HCT116 (cell line): ENCODE measurements at regions not wholly inside any gene's neighbourhood (a gene's known extent, or its start where the extent isn't known, plus 50 kb on each side); places are given as distances from the start of the nearest gene placed in this dataset.

ENCODE experiments used
- ATAC-seq: fragments of 200-7000 bp; cut with Tn5 transposase; 2 replicates; pipeline ENCODE4 v1.9.1; 2020; ENCODE audit warnings: mild to moderate bottlenecking, moderate library complexity
- BruUV-seq: library from RNA; stranded (reverse); fragments of 400-500 nt; replicated peaks from 2 replicates; lab custom pipeline; 2021; lab: Mats Ljungman, UMichigan
- CTCF ChIA-PET: fragments of 300-600 bp; sonication (Branson Sonifier 250); formaldehyde crosslinking; loops from one replicate; lab custom pipeline; 2021; ENCODE audit warnings: antibody characterized with exemption; lab: Charles Lee
- POLR2A ChIA-PET: fragments of 300-600, 350-600 bp; sonication (Branson Sonifier 250); formaldehyde crosslinking; loops from one replicate; lab custom pipeline; 2021; ENCODE audit warnings: antibody characterized with exemption; lab: Charles Lee
- RAD21 ChIA-PET, 2 experiments: fragments of 300-600 bp; sonication (Branson Sonifier 250); formaldehyde crosslinking; loops; one replicate each; lab custom pipeline; 2023; ENCODE audit warnings: low total read pairs in 2 of 2; ENCODE audit not compliant: uncharacterized antibody in 2 of 2, unreplicated experiment in 2 of 2, low non-redundant PET in 1 of 2; lab: Charles Lee
- DNase-seq: peaks from one replicate; pipeline ENCODE4 v3.0.0-alpha.2; 2010; ENCODE audit warnings: low read depth, low spot score
- H2AFZ ChIP-seq: fragments of 200-600 bp; shearing (Covaris generic), sonication (generic); 2 replicates; pipeline ENCODE4 v1.6.1; 2017; ENCODE audit warnings: low read depth, mixed run types, mixed read lengths, antibody characterized with exemption, low read length; ENCODE audit not compliant: poor library complexity, severe bottlenecking
- H3K27ac ChIP-seq: 2 replicates; pipeline ENCODE4 v1.5.1; 2012; ENCODE audit warnings: low read depth, low read length
- H3K27me3 ChIP-seq: fragments of 200-600 bp; sonication (generic); 2 replicates; pipeline ENCODE4 v1.6.1; 2016; ENCODE audit warnings: mixed run types, low read length, mixed read lengths; ENCODE audit not compliant: insufficient read depth
- H3K36me3 ChIP-seq, 2 experiments: fragments of 200-500 bp in 1 of 2; fragments of 200-600 bp in 1 of 2; sonication (Bioruptor generic) in 1 of 2; sonication (generic) in 1 of 2; 2 replicates each; pipeline versions ENCODE4 v1.5.1 to v1.6.1; 2014 to 2016; ENCODE audit warnings: low read length in 2 of 2, inconsistent platforms in 1 of 2, mixed read lengths in 1 of 2, mixed run types in 1 of 2; ENCODE audit not compliant: insufficient read depth in 2 of 2, control insufficient read depth in 1 of 2
- H3K4me1 ChIP-seq, 2 experiments: fragments of 200-600 bp in 1 of 2; sonication (generic) in 1 of 2; 2 replicates each; pipeline versions ENCODE4 v1.5.1 to v1.6.1; 2012 to 2017; ENCODE audit warnings: low read length in 2 of 2, inconsistent platforms in 1 of 2, mild to moderate bottlenecking in 1 of 2, mixed read lengths in 1 of 2, mixed run types in 1 of 2, moderate library complexity in 1 of 2; ENCODE audit not compliant: insufficient read depth in 2 of 2, control insufficient read depth in 1 of 2
- H3K4me2 ChIP-seq: fragments of 200-600 bp; sonication (generic); 2 replicates; pipeline ENCODE4 v1.6.1; 2017; ENCODE audit warnings: mixed run types, low read length, mixed read lengths
- H3K4me3 ChIP-seq, 2 experiments: fragments of 200-600 bp in 1 of 2; sonication (generic) in 1 of 2; replicated peaks in 1 of 2; 2 replicates each; pipeline ENCODE4 v1.5.1; 2011 to 2016; ENCODE audit warnings: low read length in 2 of 2, control low read depth in 1 of 2, low read depth in 1 of 2, mild to moderate bottlenecking in 1 of 2, mixed read lengths in 1 of 2, mixed run types in 1 of 2
- H3K79me2 ChIP-seq: fragments of 200-600 bp; sonication (generic); 2 replicates; pipeline ENCODE4 v1.6.1; 2017; ENCODE audit warnings: mild to moderate bottlenecking, mixed run types, low read length, moderate library complexity, mixed read lengths; ENCODE audit not compliant: insufficient read depth
- H3K9ac ChIP-seq: fragments of 200-600 bp; sonication (generic); 2 replicates; pipeline ENCODE4 v1.6.1; 2016; ENCODE audit warnings: low read length, mixed read lengths
- H3K9me2 ChIP-seq: fragments of 200-600 bp; sonication (generic), shearing (Covaris generic); 2 replicates; pipeline ENCODE4 v1.6.1; 2017; ENCODE audit warnings: mixed run types, mild to moderate bottlenecking, moderate library complexity; ENCODE audit not compliant: insufficient read depth
- H3K9me3 ChIP-seq, 2 experiments: fragments of 200-500 bp in 1 of 2; fragments of 200-600 bp in 1 of 2; sonication (Bioruptor generic) in 1 of 2; sonication (generic) in 1 of 2; 2 replicates each; pipeline ENCODE4 v1.6.1; 2014 to 2017; ENCODE audit warnings: low read length in 2 of 2, mixed read lengths in 2 of 2, inconsistent platforms in 1 of 2, low read depth in 1 of 2, mild to moderate bottlenecking in 1 of 2, mixed run types in 1 of 2, moderate library complexity in 1 of 2; ENCODE audit not compliant: control insufficient read depth in 1 of 2, insufficient read depth in 1 of 2
- H4K20me1 ChIP-seq: fragments of 200-600 bp; sonication (generic), shearing (Covaris generic); 2 replicates; pipeline ENCODE4 v1.6.1; 2017; ENCODE audit warnings: mixed run types, mild to moderate bottlenecking, moderate library complexity; ENCODE audit not compliant: insufficient read depth
- CBX3 ChIP-seq: IDR thresholded peaks from 2 replicates; pipeline ENCODE4 v1.6.1; 2012; ENCODE audit warnings: low read depth
- EGR1 ChIP-seq: IDR thresholded peaks from 2 replicates; pipeline ENCODE4 v1.6.1; 2012; ENCODE audit warnings: low read depth
- ELF1 ChIP-seq: IDR thresholded peaks from 2 replicates; pipeline ENCODE4 v1.6.1; 2012; ENCODE audit warnings: low read depth, borderline replicate concordance
- EZH2 ChIP-seq: fragments of 200-600 bp; sonication (generic); IDR thresholded peaks from 2 replicates; pipeline ENCODE4 v1.6.1; 2017; ENCODE audit warnings: antibody characterized with exemption, mixed run types
- FOSL1 ChIP-seq: IDR thresholded peaks from 2 replicates; pipeline ENCODE4 v1.6.1; 2012; ENCODE audit warnings: low read depth
- POLR2A ChIP-seq: IDR thresholded peaks from 2 replicates; pipeline ENCODE4 v1.7.0; 2011; ENCODE audit warnings: borderline replicate concordance; ENCODE audit not compliant: insufficient read depth, insufficient read length; ENCODE audit errors: extremely low read depth
- POLR2AphosphoS5 ChIP-seq: IDR thresholded peaks from 2 replicates; pipeline ENCODE4 v1.6.1; 2011; ENCODE audit warnings: mild to moderate bottlenecking, low read depth, low read length, moderate library complexity
- SIN3A ChIP-seq: IDR thresholded peaks from 2 replicates; pipeline ENCODE4 v1.6.1; 2012; ENCODE audit warnings: low read depth
- SP1 ChIP-seq: IDR thresholded peaks from 2 replicates; pipeline ENCODE4 v1.6.1; 2012; ENCODE audit warnings: low read depth
- YY1 ChIP-seq: IDR thresholded peaks from 2 replicates; pipeline ENCODE4 v1.6.1; 2011; ENCODE audit warnings: low read length, low read depth, moderate library complexity, mild to moderate bottlenecking; ENCODE audit not compliant: insufficient replicate concordance; ENCODE audit errors: extremely low read depth
- ZFX ChIP-seq: fragments of 450-650 bp; IDR thresholded peaks from 2 replicates; pipeline ENCODE4 v1.6.1; 2017
- ZNF274 ChIP-seq: fragments of 200-500 bp; sonication (Bioruptor generic); IDR thresholded peaks from 2 replicates; pipeline ENCODE4 v1.6.1; 2014; ENCODE audit warnings: mild to moderate bottlenecking, low read depth, low read length, inconsistent platforms
- intact Hi-C: fragments of 100-400 bp; cut with micrococcal nuclease; formaldehyde crosslinking; loops from 2 replicates; pipeline ENCODE4 v1.10.0; 2022
- TF ChIP-seq, protein P1 (sequence below), 3 experiments: fragments of 200-600 bp in 1 of 3; sonication (generic) in 1 of 3; IDR thresholded peaks in 2 of 3; conservative IDR thresholded peaks in 1 of 3; 2 replicates each; pipeline ENCODE4 v1.5.1; 2012 to 2017; ENCODE audit warnings: low read depth in 2 of 3, low read length in 2 of 3, antibody characterized with exemption in 1 of 3, borderline replicate concordance in 1 of 3, control low read depth in 1 of 3, mild to moderate bottlenecking in 1 of 3, mixed read lengths in 1 of 3, mixed run types in 1 of 3, moderate library complexity in 1 of 3; ENCODE audit not compliant: insufficient read depth in 1 of 3
- TF ChIP-seq, protein P2 (sequence below): IDR thresholded peaks from 2 replicates; pipeline ENCODE4 v1.6.1; 2011; ENCODE audit warnings: mild to moderate bottlenecking, low read length, moderate library complexity; ENCODE audit not compliant: insufficient replicate concordance; ENCODE audit errors: extremely low read depth
- TF ChIP-seq, protein P3 (sequence below): IDR thresholded peaks from 2 replicates; pipeline ENCODE4 v1.6.1; 2012
- TF ChIP-seq, protein P4 (sequence below): IDR thresholded peaks from 2 replicates; pipeline ENCODE4 v1.6.1; 2012; ENCODE audit warnings: low read depth
- TF ChIP-seq, protein P5 (sequence below): IDR thresholded peaks from 2 replicates; pipeline ENCODE4 v1.6.1; 2012

DNA sequence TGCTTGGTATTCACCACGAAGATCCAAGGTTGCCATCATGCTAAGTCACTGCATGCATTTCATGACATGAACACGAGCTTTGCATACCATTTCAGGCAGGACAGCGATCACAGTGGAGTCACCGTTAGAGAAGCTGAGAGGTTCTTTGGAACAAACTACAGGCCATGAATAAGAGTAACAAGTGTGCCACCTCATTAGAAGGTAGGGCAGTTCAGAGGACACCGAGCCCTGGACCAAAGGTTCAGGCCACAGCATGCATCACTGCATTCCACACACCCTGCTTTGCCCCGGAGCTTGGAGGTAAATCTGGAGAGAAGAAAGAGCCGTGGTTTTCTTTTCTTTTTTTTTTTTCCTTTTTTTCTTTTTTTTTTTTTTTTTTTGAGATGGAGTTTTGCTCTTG lies 66.9 kb upstream of the CDH4 start:
- RAD21 ChIA-PET = no interaction called here
- Histone ChIP-seq H3K27me3 (no peaks in the 10 kb centered on the region), H3K79me2 (no peaks in the 10 kb centered on the region), H3K9me3 (peaks cover 0 to 12% of the 10 kb centered on the region in 2 experiments; a peak in 2 of 4 replicates), H2AFZ (no peak overlapping the region), H4K20me1 (no peaks in the 10 kb centered on the region), H3K9me2 (no peaks in the 10 kb centered on the region), H3K27ac (no peak overlapping the region), H3K4me3 (no peak overlapping the region), H3K4me2 (no peak overlapping the region), H3K4me1 (no peaks in the 10 kb centered on the region), H3K36me3 (no peaks in the 10 kb centered on the region), H3K9ac (no peak overlapping the region)
- BruUV-seq = no TSS peak
- POLR2A ChIA-PET = no interaction called here
- no peak for DNase-seq
- TF ChIP-seq, protein P1, sequence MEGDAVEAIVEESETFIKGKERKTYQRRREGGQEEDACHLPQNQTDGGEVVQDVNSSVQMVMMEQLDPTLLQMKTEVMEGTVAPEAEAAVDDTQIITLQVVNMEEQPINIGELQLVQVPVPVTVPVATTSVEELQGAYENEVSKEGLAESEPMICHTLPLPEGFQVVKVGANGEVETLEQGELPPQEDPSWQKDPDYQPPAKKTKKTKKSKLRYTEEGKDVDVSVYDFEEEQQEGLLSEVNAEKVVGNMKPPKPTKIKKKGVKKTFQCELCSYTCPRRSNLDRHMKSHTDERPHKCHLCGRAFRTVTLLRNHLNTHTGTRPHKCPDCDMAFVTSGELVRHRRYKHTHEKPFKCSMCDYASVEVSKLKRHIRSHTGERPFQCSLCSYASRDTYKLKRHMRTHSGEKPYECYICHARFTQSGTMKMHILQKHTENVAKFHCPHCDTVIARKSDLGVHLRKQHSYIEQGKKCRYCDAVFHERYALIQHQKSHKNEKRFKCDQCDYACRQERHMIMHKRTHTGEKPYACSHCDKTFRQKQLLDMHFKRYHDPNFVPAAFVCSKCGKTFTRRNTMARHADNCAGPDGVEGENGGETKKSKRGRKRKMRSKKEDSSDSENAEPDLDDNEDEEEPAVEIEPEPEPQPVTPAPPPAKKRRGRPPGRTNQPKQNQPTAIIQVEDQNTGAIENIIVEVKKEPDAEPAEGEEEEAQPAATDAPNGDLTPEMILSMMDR (IDR thresholded peaks at IDR 0.05 in 2 of 3, conservative IDR thresholded peaks at IDR 0.05 in 1 of 3; ENCODE audit: borderline replicate concordance in 1 of 3, insufficient read depth in 1 of 3, low read depth in 2 of 3, low read length in 2 of 3) = no peak
- TF ChIP-seq, protein P2, sequence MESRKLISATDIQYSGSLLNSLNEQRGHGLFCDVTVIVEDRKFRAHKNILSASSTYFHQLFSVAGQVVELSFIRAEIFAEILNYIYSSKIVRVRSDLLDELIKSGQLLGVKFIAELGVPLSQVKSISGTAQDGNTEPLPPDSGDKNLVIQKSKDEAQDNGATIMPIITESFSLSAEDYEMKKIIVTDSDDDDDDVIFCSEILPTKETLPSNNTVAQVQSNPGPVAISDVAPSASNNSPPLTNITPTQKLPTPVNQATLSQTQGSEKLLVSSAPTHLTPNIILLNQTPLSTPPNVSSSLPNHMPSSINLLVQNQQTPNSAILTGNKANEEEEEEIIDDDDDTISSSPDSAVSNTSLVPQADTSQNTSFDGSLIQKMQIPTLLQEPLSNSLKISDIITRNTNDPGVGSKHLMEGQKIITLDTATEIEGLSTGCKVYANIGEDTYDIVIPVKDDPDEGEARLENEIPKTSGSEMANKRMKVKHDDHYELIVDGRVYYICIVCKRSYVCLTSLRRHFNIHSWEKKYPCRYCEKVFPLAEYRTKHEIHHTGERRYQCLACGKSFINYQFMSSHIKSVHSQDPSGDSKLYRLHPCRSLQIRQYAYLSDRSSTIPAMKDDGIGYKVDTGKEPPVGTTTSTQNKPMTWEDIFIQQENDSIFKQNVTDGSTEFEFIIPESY = no peak
- TF ChIP-seq FOSL1 (no peak), EGR1 (no peak), YY1 (no peak), ZNF274 (no peak), POLR2A (no peak), SP1 (no peak), ZFX (no peak), CBX3 (no peak), ELF1 (no peak), EZH2 (no peak), SIN3A (no peak), POLR2AphosphoS5 (no peak)
- TF ChIP-seq, protein P3, sequence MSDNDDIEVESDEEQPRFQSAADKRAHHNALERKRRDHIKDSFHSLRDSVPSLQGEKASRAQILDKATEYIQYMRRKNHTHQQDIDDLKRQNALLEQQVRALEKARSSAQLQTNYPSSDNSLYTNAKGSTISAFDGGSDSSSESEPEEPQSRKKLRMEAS = no peak
- TF ChIP-seq, protein P4, sequence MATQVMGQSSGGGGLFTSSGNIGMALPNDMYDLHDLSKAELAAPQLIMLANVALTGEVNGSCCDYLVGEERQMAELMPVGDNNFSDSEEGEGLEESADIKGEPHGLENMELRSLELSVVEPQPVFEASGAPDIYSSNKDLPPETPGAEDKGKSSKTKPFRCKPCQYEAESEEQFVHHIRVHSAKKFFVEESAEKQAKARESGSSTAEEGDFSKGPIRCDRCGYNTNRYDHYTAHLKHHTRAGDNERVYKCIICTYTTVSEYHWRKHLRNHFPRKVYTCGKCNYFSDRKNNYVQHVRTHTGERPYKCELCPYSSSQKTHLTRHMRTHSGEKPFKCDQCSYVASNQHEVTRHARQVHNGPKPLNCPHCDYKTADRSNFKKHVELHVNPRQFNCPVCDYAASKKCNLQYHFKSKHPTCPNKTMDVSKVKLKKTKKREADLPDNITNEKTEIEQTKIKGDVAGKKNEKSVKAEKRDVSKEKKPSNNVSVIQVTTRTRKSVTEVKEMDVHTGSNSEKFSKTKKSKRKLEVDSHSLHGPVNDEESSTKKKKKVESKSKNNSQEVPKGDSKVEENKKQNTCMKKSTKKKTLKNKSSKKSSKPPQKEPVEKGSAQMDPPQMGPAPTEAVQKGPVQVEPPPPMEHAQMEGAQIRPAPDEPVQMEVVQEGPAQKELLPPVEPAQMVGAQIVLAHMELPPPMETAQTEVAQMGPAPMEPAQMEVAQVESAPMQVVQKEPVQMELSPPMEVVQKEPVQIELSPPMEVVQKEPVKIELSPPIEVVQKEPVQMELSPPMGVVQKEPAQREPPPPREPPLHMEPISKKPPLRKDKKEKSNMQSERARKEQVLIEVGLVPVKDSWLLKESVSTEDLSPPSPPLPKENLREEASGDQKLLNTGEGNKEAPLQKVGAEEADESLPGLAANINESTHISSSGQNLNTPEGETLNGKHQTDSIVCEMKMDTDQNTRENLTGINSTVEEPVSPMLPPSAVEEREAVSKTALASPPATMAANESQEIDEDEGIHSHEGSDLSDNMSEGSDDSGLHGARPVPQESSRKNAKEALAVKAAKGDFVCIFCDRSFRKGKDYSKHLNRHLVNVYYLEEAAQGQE = no peak
- TF ChIP-seq, protein P5, sequence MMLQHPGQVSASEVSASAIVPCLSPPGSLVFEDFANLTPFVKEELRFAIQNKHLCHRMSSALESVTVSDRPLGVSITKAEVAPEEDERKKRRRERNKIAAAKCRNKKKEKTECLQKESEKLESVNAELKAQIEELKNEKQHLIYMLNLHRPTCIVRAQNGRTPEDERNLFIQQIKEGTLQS = no peak
- intact Hi-C loops = no loop called here
- ATAC-seq = no peak
- CTCF ChIA-PET = no interaction called here
